GM12892 (cell line): ENCODE measurements at regions not wholly inside any gene's neighbourhood (a gene's known extent, or its start where the extent isn't known, plus 50 kb on each side); places are given as distances from the start of the nearest gene placed in this dataset.

Experiments used
- POLR2A ChIP-seq: IDR thresholded peaks from 2 replicates; pipeline ENCODE4 v1.6.1; 2011; ENCODE audit warnings: low read depth, low read length, control low read depth
- POLR2AphosphoS5 ChIP-seq: IDR thresholded peaks from 2 replicates; pipeline ENCODE4 v1.6.1; 2011; ENCODE audit warnings: low read depth, low read length, control low read depth
- TAF1 ChIP-seq: IDR thresholded peaks from 2 replicates; pipeline ENCODE4 v1.6.1; 2011; ENCODE audit warnings: low read depth, mild to moderate bottlenecking, control low read depth, low read length, borderline replicate concordance

DNA sequence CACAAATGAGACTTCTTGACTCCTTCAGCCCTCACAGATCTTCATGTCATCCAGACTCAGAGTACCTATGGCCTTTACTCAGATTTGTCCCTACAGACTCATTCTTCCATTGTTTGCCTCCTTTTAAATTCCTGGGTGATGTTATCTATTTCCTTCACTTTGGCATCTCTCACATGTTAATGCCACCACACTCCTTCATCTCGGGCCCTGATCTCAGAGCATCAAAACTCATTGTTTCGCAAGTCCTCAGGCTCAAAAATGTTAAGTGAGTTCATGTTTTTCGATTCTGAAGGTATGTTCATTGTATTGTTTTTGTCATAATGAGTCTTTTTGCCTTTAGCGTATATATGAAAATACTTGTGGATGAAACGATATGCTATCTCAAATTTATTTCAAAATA, 62.3 kb upstream of the AHR start:
- no peak for TF ChIP-seq POLR2A
- no peak for TF ChIP-seq TAF1
- no peak for TF ChIP-seq POLR2AphosphoS5
